Hepatic stellate cell (primary cell): ENCODE measurements at regions not wholly inside any gene's neighbourhood (a gene's known extent, or its start where the extent isn't known, plus 50 kb on each side); places are given as distances from the start of the nearest gene placed in this dataset.
"Not testable (repeated sequence)": the region's sequence is repeated elsewhere in the genome, so short reads cannot be mapped to it uniquely, and the experiment has no call there.

Source experiments
- DNase-seq: peaks from one replicate; pipeline ENCODE4 v3.0.0; 2011; ENCODE audit warnings: low spot score

DNA sequence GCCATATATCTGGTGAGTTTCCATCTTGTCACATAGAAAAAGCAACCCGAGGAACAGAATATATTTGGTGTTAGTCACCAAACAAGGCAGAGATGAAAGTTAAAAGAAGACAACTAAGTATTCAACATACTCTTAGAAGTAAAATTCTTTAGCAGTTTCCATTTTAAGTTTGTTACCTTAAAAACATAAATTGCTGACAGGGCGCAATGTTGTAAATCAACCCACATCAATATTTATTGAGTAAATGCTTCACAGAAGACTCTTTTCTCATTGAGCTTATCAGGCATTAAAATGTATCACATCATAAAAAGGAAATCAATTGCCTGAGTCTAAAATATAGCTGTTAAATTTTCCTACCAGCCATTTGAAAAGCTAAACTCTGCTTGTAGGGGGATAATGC lies 603.0 kb downstream of the FBXO15 start:
- DNase-seq = no peak

GRCh38 chr18:73544032-73544431 lies 603.6 kb downstream of the FBXO15 start:
- DNase-seq = no peak

DNA sequence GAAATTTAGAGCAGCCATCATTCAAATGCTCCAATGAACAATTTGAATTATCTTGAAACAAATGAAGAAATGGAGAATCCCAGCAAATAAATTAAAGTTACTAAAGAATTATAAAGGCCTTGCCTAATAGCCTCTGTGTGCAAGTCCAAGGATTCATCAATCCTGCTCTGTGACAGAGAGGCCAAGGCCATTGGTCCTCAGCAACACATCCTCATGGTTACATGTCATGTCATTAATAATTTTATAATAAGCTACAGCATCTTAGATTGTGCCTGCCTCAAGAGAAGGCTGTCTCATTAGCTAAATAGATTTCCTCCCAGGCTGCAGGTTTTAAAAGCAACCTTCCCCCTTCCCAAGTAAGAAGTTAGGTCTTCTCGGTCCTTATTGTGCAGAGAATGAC lies 611.6 kb downstream of the FBXO15 start:
- no peak for DNase-seq

GRCh38 chr18:73535189-73535588 lies 612.4 kb downstream of the FBXO15 start:
- DNase-seq = no peak

- no peak for DNase-seq
Measured at GRCh38 chr18:73531601-73532000, 616.0 kb downstream of the FBXO15 start.

DNA sequence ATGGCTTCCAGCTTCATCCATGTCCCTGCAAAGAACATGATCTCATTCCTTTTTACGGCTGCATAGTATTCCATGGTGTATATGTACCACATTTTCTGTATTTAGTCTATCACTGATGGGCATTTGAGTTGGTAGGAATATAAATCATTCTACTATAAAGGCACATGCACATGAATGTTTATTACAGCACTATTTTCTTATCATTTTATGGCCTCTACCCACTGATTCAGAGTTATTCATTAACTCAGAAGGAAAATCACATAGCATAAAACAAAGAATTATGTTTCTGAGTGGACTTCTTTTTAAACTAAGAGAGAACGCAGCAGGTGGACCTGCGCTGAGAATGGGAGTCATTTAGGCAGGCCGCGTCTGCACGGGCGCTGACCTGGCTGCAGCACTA lies 619.6 kb downstream of the FBXO15 start:
- no peak for DNase-seq

DNA sequence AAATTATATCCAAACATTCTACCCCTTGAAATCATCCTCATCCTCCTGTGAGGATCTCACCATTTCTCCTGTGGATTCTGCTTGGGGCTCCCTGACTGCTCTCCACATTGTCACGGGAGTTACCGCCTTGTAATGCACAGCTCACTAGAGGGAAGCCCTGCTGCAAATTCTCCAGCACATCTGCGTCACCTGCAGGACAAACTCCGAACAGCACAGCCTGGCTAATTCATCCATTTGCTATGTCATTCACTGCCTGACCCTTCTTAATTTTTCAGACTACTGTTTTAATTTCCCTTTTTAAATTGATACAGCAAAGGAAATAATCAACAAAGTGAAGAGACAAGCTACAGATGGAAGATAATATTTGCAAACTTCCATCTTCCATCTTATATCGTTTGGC lies 627.4 kb downstream of the FBXO15 start:
- no peak for DNase-seq

DNA sequence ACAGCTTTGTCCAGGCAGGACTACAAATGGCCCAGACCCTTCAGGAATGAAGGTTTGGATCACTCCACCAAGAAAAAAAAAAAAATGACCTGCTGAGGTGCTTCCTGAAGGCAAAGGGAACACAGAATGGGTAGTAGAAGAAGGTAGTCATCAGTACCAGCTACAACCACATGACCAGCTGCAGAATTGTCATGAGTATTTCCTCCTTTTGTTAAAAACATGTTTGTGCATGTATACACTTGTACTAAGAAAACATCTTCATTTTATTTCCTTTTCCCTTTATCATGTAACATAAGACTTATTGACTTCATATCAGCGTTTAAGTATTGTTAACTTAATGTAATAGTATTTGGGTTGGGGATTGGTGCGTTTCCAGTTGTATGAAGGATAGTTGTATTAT lies 631.6 kb downstream of the FBXO15 start:
- DNase-seq = not testable (repeated sequence)

GRCh38 chr18:73514449-73514848 lies 633.2 kb downstream of the FBXO15 start:
- no peak for DNase-seq

DNA sequence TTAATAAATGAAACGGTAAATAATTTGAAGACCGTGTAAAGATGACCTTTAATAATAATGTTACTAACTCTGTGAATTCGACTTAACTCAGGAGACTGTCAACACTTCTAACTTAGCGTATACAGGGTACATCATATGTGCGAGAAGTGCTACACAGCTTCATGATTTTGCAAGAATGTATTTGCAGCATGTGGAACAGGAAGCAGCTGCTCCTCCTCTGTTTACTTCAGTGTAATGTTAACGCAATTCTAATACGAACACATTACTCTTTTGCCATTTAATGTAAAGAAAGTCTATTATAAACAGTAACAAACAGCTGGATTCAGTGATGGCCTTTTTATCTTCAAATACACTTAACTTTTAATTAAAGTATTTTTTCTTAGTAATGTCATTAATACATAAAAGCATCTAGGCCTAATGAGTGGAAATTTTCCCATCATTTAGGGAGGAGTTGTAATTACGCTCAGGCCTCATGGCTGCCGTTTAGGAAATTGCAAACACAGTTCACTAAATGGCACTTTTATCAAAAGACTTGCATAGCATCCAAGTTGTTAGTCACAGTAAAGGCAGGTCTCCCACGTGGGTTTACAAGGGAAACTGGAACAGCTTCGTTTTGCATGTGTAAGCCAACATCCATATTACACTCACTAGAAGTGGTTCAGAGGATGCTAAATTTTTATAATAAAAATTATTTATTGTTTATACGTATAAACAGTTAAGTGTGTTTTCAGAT lies 635.7 kb downstream of the FBXO15 start:
- DNase-seq = no peak

GRCh38 chr18:73509460-73509859 lies 638.2 kb downstream of the FBXO15 start:
- no peak for DNase-seq

- DNase-seq = no peak
Measured at GRCh38 chr18:73503326-73503725, 635.5 kb upstream of the NETO1 start.

GRCh38 chr18:73487966-73488365 lies 620.2 kb upstream of the NETO1 start:
- DNase-seq = no peak

DNA sequence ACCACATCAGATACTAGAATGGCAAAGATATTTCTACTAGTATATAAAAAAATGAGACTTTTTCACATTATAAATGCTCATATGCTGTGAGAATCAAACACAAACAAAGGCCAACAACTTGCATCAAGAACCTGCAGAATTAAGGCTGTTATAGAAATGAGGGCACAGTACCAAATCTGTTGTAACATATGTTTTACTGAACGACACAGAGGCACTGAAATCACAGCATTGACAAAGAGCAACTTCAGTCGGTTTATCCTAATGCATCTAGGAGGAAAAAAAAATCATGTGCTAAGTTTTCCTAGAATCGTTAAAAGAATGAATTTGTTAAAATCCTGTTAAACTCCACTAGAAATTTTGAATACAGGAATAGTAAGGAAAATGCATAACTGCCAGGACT lies 617.4 kb upstream of the NETO1 start:
- no peak for DNase-seq

DNA sequence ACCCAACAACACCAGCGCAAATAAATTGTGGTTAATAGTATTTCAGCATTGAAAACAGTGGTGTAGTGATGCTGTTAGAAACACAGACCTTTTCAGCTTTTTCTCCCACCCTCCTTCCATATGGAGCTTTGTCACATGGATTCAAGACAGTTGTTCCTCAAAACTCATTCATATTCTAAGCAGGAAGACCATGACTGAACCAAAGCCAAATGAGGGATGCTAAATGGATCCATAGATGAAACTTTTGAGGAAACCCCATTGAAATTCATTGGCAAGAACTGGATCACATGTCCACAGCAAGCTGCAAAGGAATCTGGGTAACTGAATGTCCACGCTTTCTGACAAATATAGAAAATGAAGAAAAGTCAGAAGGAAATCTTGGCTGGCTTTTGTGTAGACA lies 615.1 kb upstream of the NETO1 start:
- DNase-seq = no peak

- no peak for DNase-seq
Measured at GRCh38 chr18:73479477-73479876, 611.7 kb upstream of the NETO1 start.

GRCh38 chr18:73478191-73478590 lies 610.4 kb upstream of the NETO1 start:
- no peak for DNase-seq

DNA sequence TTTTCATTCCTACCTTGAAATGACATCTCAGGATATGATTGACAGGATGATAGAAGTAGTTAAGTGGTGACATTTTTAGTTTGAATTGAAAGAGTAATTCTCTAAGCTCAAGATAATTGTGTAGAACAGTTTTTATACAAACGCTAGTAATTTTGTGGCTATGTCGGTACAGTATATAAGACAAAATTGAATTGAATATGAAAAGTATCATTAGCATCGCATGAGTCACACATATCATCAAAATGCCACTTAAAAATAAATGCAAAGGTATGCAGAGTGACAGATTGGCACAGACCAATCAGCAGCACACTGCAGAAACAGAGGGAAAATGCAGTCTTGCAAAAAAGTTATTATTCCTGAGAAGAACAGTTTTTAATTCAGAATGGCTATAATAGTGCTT lies 608.2 kb upstream of the NETO1 start:
- DNase-seq = no peak

DNA sequence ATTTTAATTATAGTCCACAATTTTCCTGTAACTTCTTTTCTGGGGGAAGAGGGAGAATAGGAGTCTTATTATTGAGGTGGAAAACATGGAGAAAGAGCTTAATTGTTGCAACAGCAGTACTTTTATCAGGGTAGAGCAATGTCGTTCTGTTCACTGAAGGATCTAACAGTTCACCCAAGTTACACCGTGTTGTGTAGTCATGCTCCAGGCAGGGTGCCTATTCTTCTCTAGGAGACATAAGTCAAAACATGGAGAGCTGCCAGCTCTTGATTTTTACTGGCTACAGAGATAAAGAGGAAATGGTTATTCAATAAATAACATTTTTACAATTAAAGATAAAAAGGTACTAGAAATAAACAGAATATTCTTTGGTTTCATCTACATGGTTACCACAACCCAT lies 594.3 kb upstream of the NETO1 start:
- DNase-seq = no peak

- DNase-seq = no peak
Measured at GRCh38 chr18:73461780-73462059, 593.9 kb upstream of the NETO1 start.

GRCh38 chr18:73461038-73461779 lies 593.4 kb upstream of the NETO1 start:
- DNase-seq = no peak

DNA sequence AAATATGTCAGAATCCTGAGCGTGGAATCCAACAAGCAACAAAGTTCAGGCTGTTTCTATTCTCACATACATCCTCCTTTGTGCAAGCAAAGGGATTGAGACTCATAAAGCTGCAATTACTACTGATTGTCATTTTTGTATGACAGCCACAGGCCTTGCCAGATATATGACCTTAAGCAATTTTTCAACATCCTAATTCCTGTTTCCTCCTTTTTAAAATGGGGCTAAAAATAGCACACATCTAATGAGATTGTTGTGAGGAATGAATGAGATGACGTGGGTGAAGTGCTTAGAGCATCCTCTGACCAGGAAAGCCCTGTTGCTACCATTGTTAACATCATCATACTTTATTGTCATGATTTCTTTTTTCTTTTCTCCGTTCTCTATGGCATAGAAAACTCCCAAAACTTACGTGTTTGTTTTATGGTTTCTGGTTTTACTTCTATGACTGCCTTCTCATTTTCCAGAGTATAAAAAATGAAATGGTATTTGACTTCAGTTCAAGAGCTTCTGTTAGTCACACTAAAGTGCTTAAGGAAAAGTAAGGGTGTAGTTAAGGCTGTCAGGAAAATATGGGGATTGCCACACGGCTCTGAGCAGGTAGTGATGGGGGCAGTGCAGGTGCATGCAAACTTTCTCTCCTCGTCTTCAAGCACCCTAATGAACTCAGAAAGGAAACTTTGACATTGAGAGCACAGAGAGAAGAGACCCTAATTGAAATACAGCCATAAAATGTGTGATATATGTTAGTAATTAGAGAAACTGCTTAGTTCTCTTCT lies 590.6 kb upstream of the NETO1 start:
- DNase-seq = no peak

GRCh38 chr18:73456643-73457042 lies 588.9 kb upstream of the NETO1 start:
- no peak for DNase-seq
